ENCODE measurements at regions not wholly inside any gene's neighbourhood (a gene's known extent, or its start where the extent isn't known, plus 50 kb on each side); places are given as distances from the start of the nearest gene placed in this dataset.
A peak's percentile ranks its signal among the peaks of the same experiment; 100 is the strongest.

GRCh38 chr2:60331115-60331809 is 222.2 kb downstream of the BCL11A start:
- no peak for TF ChIP-seq CTCF (conservative IDR thresholded peaks at IDR 0.05; ENCODE audit: low read length)
- DNase-seq (ENCODE audit: low read depth) = no peak
- no peak overlapping the region for H3K4me3 ChIP-seq (ENCODE audit: low read length)

GRCh38 chr2:60329225-60329624 is 224.2 kb downstream of the BCL11A start:
- no peak for TF ChIP-seq CTCF (conservative IDR thresholded peaks at IDR 0.05; ENCODE audit: low read length)
- H3K4me3 ChIP-seq (ENCODE audit: low read length) = no peak overlapping the region
- no peak for DNase-seq (ENCODE audit: low read depth)

GRCh38 chr2:60324536-60324935 is 228.9 kb downstream of the BCL11A start:
- H3K4me3 ChIP-seq (ENCODE audit: low read length) = no peak overlapping the region
- TF ChIP-seq CTCF (conservative IDR thresholded peaks at IDR 0.05; ENCODE audit: low read length) = no peak

GRCh38 chr2:60321816-60322215 is 231.6 kb downstream of the BCL11A start:
- TF ChIP-seq CTCF (conservative IDR thresholded peaks at IDR 0.05; ENCODE audit: low read length) = no peak
- no peak for DNase-seq (ENCODE audit: low read depth)
- no peak overlapping the region for H3K4me3 ChIP-seq (ENCODE audit: low read length)

More at GRCh38 chr2:60324536-60324935, 228.9 kb downstream of the BCL11A start:
- no peak for DNase-seq (ENCODE audit: low read depth)

- no peak for TF ChIP-seq CTCF (conservative IDR thresholded peaks at IDR 0.05; ENCODE audit: low read length)
- H3K4me3 ChIP-seq (ENCODE audit: low read length) = no peak overlapping the region
- no peak for DNase-seq (ENCODE audit: low read depth)
Measured at GRCh38 chr2:60320724-60321123, 232.7 kb downstream of the BCL11A start.

GRCh38 chr2:60319031-60319547 is 234.4 kb downstream of the BCL11A start:
- no peak overlapping the region for H3K4me3 ChIP-seq (ENCODE audit: low read length)
- no peak for DNase-seq (ENCODE audit: low read depth)
- no peak for TF ChIP-seq CTCF (conservative IDR thresholded peaks at IDR 0.05; ENCODE audit: low read length)

GRCh38 chr2:60318544-60318943 is 234.9 kb downstream of the BCL11A start:
- H3K4me3 ChIP-seq (ENCODE audit: low read length) = no peak overlapping the region
- TF ChIP-seq CTCF (conservative IDR thresholded peaks at IDR 0.05; ENCODE audit: low read length) = peak; percentile 15
- DNase-seq (ENCODE audit: low read depth) = peak; percentile 3
